Heart right ventricle (tissue), 16 donors: ENCODE measurements at regions not wholly inside any gene's neighbourhood (a gene's known extent, or its start where the extent isn't known, plus 50 kb on each side); places are given as distances from the start of the nearest gene placed in this dataset.

ENCODE experiments used
- ATAC-seq, 8 donors: fragments of 200-7000 bp; cut with Tn5 transposase; one replicate each; pipeline ENCODE4 v1.9.1; 2020; ENCODE audit warnings: mild to moderate bottlenecking in 8 of 8, moderate library complexity in 8 of 8, moderate number of reproducible peaks in 1 of 8
- DNase-seq, 2 donors: peaks; one replicate each; pipeline ENCODE4 v3.0.0-alpha.2; 2020
- H3K27ac ChIP-seq, 10 donors: fragments of 200-600 bp; sonication (generic) in 2 of 10; one replicate each; pipeline versions ENCODE4 v1.5.0 to v1.8.0; 2020 to 2022; ENCODE audit warnings: mild to moderate bottlenecking in 3 of 10
- H3K27me3 ChIP-seq, 7 donors: fragments of 200-600 bp; one replicate each; pipeline ENCODE4 v1.8.0; 2021 to 2022; ENCODE audit warnings: mild to moderate bottlenecking in 2 of 7
- H3K36me3 ChIP-seq, 9 donors: fragments of 200-600 bp; sonication (generic) in 1 of 9; one replicate each; pipeline versions ENCODE4 v1.5.0 to v1.8.0; 2020 to 2022; ENCODE audit warnings: mild to moderate bottlenecking in 2 of 9
- H3K4me1 ChIP-seq, 9 donors: fragments of 200-600 bp; sonication (generic) in 1 of 9; one replicate each; pipeline versions ENCODE4 v1.5.0 to v1.8.0; 2020 to 2022; ENCODE audit warnings: mild to moderate bottlenecking in 4 of 9
- H3K4me3 ChIP-seq, 10 donors: fragments of 200-600 bp; sonication (generic) in 2 of 10; one replicate each; pipeline versions ENCODE4 v1.5.0 to v1.8.0; 2020 to 2022; ENCODE audit warnings: mild to moderate bottlenecking in 7 of 10, moderate library complexity in 2 of 10
- H3K9me3 ChIP-seq, 11 donors: fragments of 200-600 bp in 10 of 11; sonication (generic) in 2 of 11; one replicate each; pipeline versions ENCODE4 v1.5.0 to v1.8.0; 2013 to 2022; ENCODE audit warnings: mild to moderate bottlenecking in 2 of 11, control low read depth in 1 of 11, moderate library complexity in 1 of 11
- CTCF ChIP-seq, 9 donors: fragments of 200-600 bp; sonication (generic) in 2 of 9; IDR thresholded peaks; one replicate each; pipeline versions ENCODE4 v1.5.0 to v1.8.0; 2021 to 2022; ENCODE audit warnings: antibody characterized with exemption in 9 of 9, mild to moderate bottlenecking in 5 of 9, moderate library complexity in 1 of 9
- WGBS, 2 donors: extraction: QIAGEN DNeasy Blood & Tissue Kit; methylation state at CpG; one replicate each; pipeline ENCODE4 v1.1.7; 2013; ENCODE audit warnings: inconsistent platforms in 1 of 2; 5-methylcytosine and 5-hydroxymethylcytosine counted together
- intact Hi-C, 10 donors: fragments of 100-400 bp; cut with DNase I; formaldehyde crosslinking; loops; one replicate each; pipeline versions ENCODE4 v1.11.1 to v1.14.2; 2022
- donor health status: Arrhythmogenic right ventricular cardiomyopathy.
- donor health status: ischemic (EF 13 %, LVEDD 7.1; RV severe dilation, severe dysfunction).
- donor health status: healthy with polysubstance abuse.
- donor health status: DM: no; HTN: yes; CAD: no.
- donor health status: DM: no; HTN: no; CAD: no.
- donor health status: ischemic (EF 25% LVEDD 6.9; RV normal size, moderate dysfunction).
- donor health status: ischemic (EF 25% LVEDD 5.7; RV mildly dilated, moderate dysfunction).
- donor health status: healthy.
- donor health status: DM: yes; HTN: yes; CAD: no.
- donor health status: Ischemic cardiomyopathy.
- donor health status: ischemic (EF 35%, LVEDD 5.7; RV mildly dilated, moderate dysfunction).
- donor health status: nonischemic (EF 11% LVEDD 7.7; RV severe dilation, severe dysfunction).
- donor health status: DM: yes; HTN: yes; CAD: no.
- donor health status: PGD.
- donor health status: ischemic (EF 29% LVEDD 5.4; RV normal size, mild dysfunction).
- donor health status: nonischemic (EF 23%, LVEDD 6.1; RV moderate dilation, normal function).

DNA sequence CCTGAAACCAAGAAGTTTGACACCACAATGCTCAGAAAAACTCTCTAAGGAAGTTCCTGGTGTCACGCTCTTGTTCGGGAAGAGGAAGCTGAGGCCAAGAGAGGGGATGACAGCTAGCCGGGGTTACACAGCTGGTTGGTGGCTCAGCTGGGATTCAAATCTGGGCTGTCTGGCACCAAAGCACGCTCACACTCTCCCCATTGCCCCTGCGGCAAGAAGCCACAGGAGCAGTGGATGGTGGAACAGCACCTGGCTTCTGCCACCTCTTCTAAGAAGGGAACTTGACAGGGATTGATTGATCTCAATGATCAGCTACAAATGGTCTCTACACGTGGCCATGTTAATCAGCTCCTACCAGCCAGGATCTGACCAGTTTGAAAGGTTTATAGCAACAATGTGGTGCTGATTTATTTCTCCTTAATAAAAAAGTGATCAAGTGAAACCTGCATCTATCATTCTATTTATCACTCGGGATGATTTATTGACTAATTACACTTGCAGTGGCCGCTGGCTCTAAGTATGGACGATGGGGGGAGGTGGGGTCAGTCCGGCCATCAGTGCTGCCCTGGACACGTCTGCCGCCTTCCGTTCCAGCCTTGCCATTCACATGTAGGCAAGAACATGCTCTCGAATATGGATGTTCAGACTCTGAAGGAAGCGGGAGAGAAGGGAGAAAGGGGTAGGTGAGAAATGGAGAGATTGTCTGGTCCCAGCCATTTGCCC, 71.9 kb upstream of the TOP1 start:
- DNase-seq (no peak), ATAC-seq (peak in 1 of 8 donors; percentile 37)
- Histone ChIP-seq H3K9me3 (peaks cover 0 to 6% (median 0%) of the 10 kb centered on the region in 11 donors), H3K4me3 (no peak overlapping the region), H3K27me3 (peaks cover 0 to 10% (median 0%) of the 10 kb centered on the region in 7 donors), H3K27ac (no peak overlapping the region), H3K4me1 (peaks cover 0 to 10% (median 0%) of the 10 kb centered on the region in 9 donors), H3K36me3 (no peaks in the 10 kb centered on the region)
- intact Hi-C loops: loop anchor here in 3 of 10 donors (10.0 kb wide), 4 partner anchors 152 to 1842 kb away; no protein-coding TSS in a partner anchor
- 77 to 81% methylated on average over 15 of the region's 15 CpGs for WGBS, 2 donors
- no peak for TF ChIP-seq CTCF (IDR thresholded peaks at IDR 0.05)

DNA sequence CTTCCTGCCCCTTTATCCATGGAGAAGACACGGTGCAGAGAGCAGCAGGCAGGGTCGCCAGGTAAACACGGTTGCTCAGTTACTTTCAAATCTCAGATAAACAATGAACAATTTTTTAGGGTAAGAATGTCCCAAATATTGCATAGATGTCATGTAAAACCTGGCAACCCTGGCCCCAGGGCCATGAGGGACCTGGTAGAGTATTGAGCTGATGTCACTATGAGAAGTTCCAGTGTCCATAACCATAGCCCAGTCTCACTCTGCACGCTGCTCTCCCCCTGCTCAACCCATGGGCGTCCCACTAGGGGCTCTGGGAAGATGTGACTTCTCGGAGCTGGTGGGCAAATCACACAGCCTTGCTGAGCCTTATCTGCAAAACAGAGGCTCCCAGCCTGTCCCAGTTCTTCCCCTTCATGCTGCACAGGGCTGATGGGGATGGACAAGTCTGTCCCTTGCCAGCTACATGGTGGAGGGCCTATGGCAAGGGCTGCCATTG, 71.3 kb upstream of the TOP1 start:
- no peak overlapping the region for H3K4me3 ChIP-seq
- WGBS, 2 donors: 80 to 89% methylated on average over 6 of the region's 6 CpGs
- H3K9me3 ChIP-seq: peaks cover 0 to 6% (median 0%) of the 10 kb centered on the region in 11 donors
- DNase-seq: no peak
- no peak for TF ChIP-seq CTCF (IDR thresholded peaks at IDR 0.05)
- intact Hi-C loops: loop anchor here in 3 of 10 donors (10.0 kb wide), 4 partner anchors 153 to 1843 kb away; no protein-coding TSS in a partner anchor
- peaks cover 0 to 6% (median 0%) of the 10 kb centered on the region in 7 donors for H3K27me3 ChIP-seq
- no peaks in the 10 kb centered on the region for H3K36me3 ChIP-seq
- peak in 1 of 8 donors; percentile 11 for ATAC-seq
- H3K27ac ChIP-seq: no peak overlapping the region
- H3K4me1 ChIP-seq: peaks cover 0 to 15% (median 0%) of the 10 kb centered on the region in 9 donors

- ATAC-seq: no peak
- no peak for DNase-seq
- no peak overlapping the region for H3K4me3 ChIP-seq
- peaks cover 0 to 21% (median 0%) of the 10 kb centered on the region in 9 donors for H3K4me1 ChIP-seq
- 73 to 82% methylated on average over 4 of the region's 4 CpGs for WGBS, 2 donors
- peaks cover 0 to 6% (median 0%) of the 10 kb centered on the region in 11 donors for H3K9me3 ChIP-seq
- peaks cover 0 to 10% (median 0%) of the 10 kb centered on the region in 7 donors for H3K27me3 ChIP-seq
- intact Hi-C loops: loop anchor here in 3 of 10 donors (10.0 kb wide), 4 partner anchors 154 to 1844 kb away; no protein-coding TSS in a partner anchor
- H3K36me3 ChIP-seq: no peaks in the 10 kb centered on the region
- TF ChIP-seq CTCF (IDR thresholded peaks at IDR 0.05): no peak
- no peak overlapping the region for H3K27ac ChIP-seq
These were observed 70.0 kb upstream of the TOP1 start for GRCh38 chr20:40958598-40958997.

- no peak for ATAC-seq
- 65 to 78% methylated on average over 6 of the region's 6 CpGs for WGBS, 2 donors
- no peak for DNase-seq
- TF ChIP-seq CTCF (IDR thresholded peaks at IDR 0.05): no peak
- no peak overlapping the region for H3K27ac ChIP-seq
- H3K4me3 ChIP-seq: no peak overlapping the region
- H3K27me3 ChIP-seq: peaks cover 0 to 4% (median 0%) of the 10 kb centered on the region in 7 donors
- H3K4me1 ChIP-seq: peaks cover 0 to 21% (median 0%) of the 10 kb centered on the region in 9 donors
- no peaks in the 10 kb centered on the region for H3K9me3 ChIP-seq
- H3K36me3 ChIP-seq: no peaks in the 10 kb centered on the region
- intact Hi-C loops: loop anchor here (5.0 to 10.0 kb wide), 12 partner anchors 155 to 1847 kb away; no protein-coding TSS in a partner anchor
These were observed 69.1 kb upstream of the TOP1 start for GRCh38 chr20:40959325-40960092.
